ENCODE measurements at regions not wholly inside any gene's neighbourhood (a gene's known extent, or its start where the extent isn't known, plus 50 kb on each side); places are given as distances from the start of the nearest gene placed in this dataset.

- TF ChIP-seq NCOA5 (CRISPR knock-in tag; IDR thresholded peaks at IDR 0.05) (no peak), CEBPG (CRISPR knock-in tag; IDR thresholded peaks at IDR 0.05) (no peak), GZF1 (CRISPR knock-in tag; IDR thresholded peaks at IDR 0.05) (no peak), ZBTB34 (CRISPR knock-in tag; IDR thresholded peaks at IDR 0.05) (no peak), EEA1 (CRISPR knock-in tag; IDR thresholded peaks at IDR 0.05; ENCODE audit: borderline replicate concordance) (no peak), MAX (IDR thresholded peaks at IDR 0.05) (no peak), HES4 (CRISPR knock-in tag; IDR thresholded peaks at IDR 0.05; ENCODE audit: borderline replicate concordance) (no peak), ZNF34 (CRISPR knock-in tag; IDR thresholded peaks at IDR 0.05; ENCODE audit: borderline replicate concordance) (no peak), POLR2A (IDR thresholded peaks at IDR 0.05; ENCODE audit: insufficient read depth in 1 of 2, low read depth in 2 of 2, low read length in 2 of 2) (no peak)
- TF ChIP-seq, protein P1, sequence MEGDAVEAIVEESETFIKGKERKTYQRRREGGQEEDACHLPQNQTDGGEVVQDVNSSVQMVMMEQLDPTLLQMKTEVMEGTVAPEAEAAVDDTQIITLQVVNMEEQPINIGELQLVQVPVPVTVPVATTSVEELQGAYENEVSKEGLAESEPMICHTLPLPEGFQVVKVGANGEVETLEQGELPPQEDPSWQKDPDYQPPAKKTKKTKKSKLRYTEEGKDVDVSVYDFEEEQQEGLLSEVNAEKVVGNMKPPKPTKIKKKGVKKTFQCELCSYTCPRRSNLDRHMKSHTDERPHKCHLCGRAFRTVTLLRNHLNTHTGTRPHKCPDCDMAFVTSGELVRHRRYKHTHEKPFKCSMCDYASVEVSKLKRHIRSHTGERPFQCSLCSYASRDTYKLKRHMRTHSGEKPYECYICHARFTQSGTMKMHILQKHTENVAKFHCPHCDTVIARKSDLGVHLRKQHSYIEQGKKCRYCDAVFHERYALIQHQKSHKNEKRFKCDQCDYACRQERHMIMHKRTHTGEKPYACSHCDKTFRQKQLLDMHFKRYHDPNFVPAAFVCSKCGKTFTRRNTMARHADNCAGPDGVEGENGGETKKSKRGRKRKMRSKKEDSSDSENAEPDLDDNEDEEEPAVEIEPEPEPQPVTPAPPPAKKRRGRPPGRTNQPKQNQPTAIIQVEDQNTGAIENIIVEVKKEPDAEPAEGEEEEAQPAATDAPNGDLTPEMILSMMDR (CRISPR knock-in tag; IDR thresholded peaks at IDR 0.05) = no peak
- TF ChIP-seq, protein P2, sequence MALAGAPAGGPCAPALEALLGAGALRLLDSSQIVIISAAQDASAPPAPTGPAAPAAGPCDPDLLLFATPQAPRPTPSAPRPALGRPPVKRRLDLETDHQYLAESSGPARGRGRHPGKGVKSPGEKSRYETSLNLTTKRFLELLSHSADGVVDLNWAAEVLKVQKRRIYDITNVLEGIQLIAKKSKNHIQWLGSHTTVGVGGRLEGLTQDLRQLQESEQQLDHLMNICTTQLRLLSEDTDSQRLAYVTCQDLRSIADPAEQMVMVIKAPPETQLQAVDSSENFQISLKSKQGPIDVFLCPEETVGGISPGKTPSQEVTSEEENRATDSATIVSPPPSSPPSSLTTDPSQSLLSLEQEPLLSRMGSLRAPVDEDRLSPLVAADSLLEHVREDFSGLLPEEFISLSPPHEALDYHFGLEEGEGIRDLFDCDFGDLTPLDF (CRISPR knock-in tag; IDR thresholded peaks at IDR 0.05) = no peak
- TF ChIP-seq, protein P3, sequence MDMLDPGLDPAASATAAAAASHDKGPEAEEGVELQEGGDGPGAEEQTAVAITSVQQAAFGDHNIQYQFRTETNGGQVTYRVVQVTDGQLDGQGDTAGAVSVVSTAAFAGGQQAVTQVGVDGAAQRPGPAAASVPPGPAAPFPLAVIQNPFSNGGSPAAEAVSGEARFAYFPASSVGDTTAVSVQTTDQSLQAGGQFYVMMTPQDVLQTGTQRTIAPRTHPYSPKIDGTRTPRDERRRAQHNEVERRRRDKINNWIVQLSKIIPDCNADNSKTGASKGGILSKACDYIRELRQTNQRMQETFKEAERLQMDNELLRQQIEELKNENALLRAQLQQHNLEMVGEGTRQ (IDR thresholded peaks at IDR 0.05; ENCODE audit: low read depth, low read length) = no peak
- TF ChIP-seq, protein P3 (CRISPR knock-in tag; IDR thresholded peaks at IDR 0.05; ENCODE audit: borderline replicate concordance) = no peak
These were observed 239.3 kb downstream of the GLI2 start for GRCh38 chr2:120974950-120975349.

All from HepG2 (cell line).